CD4-positive, alpha-beta T cell (primary cell): ENCODE measurements at regions not wholly inside any gene's neighbourhood (a gene's known extent, or its start where the extent isn't known, plus 50 kb on each side); places are given as distances from the start of the nearest gene placed in this dataset.

Source experiments
- ATAC-seq: fragments of 200-7000 bp; cut with Tn5 transposase; one replicate; pipeline ENCODE4 v1.10.0; 2022; ENCODE audit warnings: mild to moderate bottlenecking; ENCODE audit not compliant: poor library complexity
- CTCF ChIA-PET: fragments of 350-600 bp; sonication (Branson Sonifier 250); formaldehyde crosslinking; loops from one replicate; lab custom pipeline; 2021; ENCODE audit warnings: antibody characterized with exemption, inconsistent platforms; lab: Charles Lee
- POLR2A ChIA-PET: fragments of 350-600 bp; sonication (Branson Sonifier 250); formaldehyde crosslinking; loops from one replicate; lab custom pipeline; 2021; ENCODE audit warnings: antibody characterized with exemption, inconsistent platforms; lab: Charles Lee
- DNase-seq, 14 experiments: peaks; one replicate each; pipeline ENCODE4 v3.0.0-alpha.2; 2013 to 2020; ENCODE audit warnings: mixed read lengths in 2 of 14
- H3K27ac ChIP-seq, 2 donors: one replicate each; pipeline versions ENCODE4 v1.5.1 to v1.7.0; 2013; ENCODE audit warnings: low read length in 2 of 2, low read depth in 1 of 2, mild to moderate bottlenecking in 1 of 2
- H3K27me3 ChIP-seq, 2 experiments: 1 replicate in 1 of 2; 2 replicates in 1 of 2; pipeline versions ENCODE4 v1.6.1 to v1.7.0; 2013; ENCODE audit warnings: low read length in 2 of 2, control low read depth in 1 of 2, mild to moderate bottlenecking in 1 of 2, moderate library complexity in 1 of 2; ENCODE audit not compliant: insufficient read depth in 2 of 2, control insufficient read depth in 1 of 2
- H3K36me3 ChIP-seq: one replicate; pipeline ENCODE4 v1.6.1; 2013; ENCODE audit warnings: low read length, control low read depth; ENCODE audit not compliant: insufficient read depth
- H3K4me1 ChIP-seq: one replicate; pipeline ENCODE4 v1.6.1; 2013; ENCODE audit warnings: low read length, control low read depth; ENCODE audit not compliant: insufficient read depth
- H3K4me3 ChIP-seq: one replicate; pipeline ENCODE4 v1.5.1; 2013; ENCODE audit warnings: mild to moderate bottlenecking, low read length, moderate library complexity
- H3K9me3 ChIP-seq, 2 experiments: 1 replicate in 1 of 2; 2 replicates in 1 of 2; pipeline versions ENCODE4 v1.6.1 to v1.7.0; 2013; ENCODE audit warnings: low read length in 2 of 2, mild to moderate bottlenecking in 2 of 2, control low read depth in 1 of 2, moderate library complexity in 1 of 2; ENCODE audit not compliant: control insufficient read depth in 1 of 2, insufficient read depth in 1 of 2
- H3K27ac Mint-ChIP-seq: one replicate; pipeline ENCODE4 v1.8.0; 2020; ENCODE audit warnings: mixed read lengths
- H3K27me3 Mint-ChIP-seq: one replicate; pipeline ENCODE4 v1.8.0; 2021; ENCODE audit warnings: mixed read lengths
- H3K36me3 Mint-ChIP-seq: one replicate; pipeline ENCODE4 v1.8.0; 2021; ENCODE audit warnings: low read depth, mixed read lengths
- H3K4me1 Mint-ChIP-seq: one replicate; pipeline ENCODE4 v1.8.0; 2021; ENCODE audit warnings: low read depth, mixed read lengths
- H3K4me3 Mint-ChIP-seq: one replicate; pipeline ENCODE4 v1.8.0; 2020; ENCODE audit warnings: mild to moderate bottlenecking, mixed read lengths
- H3K9me3 Mint-ChIP-seq: one replicate; pipeline ENCODE4 v1.8.0; 2020; ENCODE audit warnings: mixed read lengths
- CTCF ChIP-seq: fragments of 200-600 bp; IDR thresholded peaks from one replicate; pipeline ENCODE4 v1.8.0; 2022; ENCODE audit warnings: antibody characterized with exemption, mild to moderate bottlenecking
- intact Hi-C, 2 experiments: fragments of 100-400 bp; cut with DNase I in 1 of 2; cut with micrococcal nuclease in 1 of 2; formaldehyde crosslinking; loops; one replicate each; pipeline versions ENCODE4 v1.15.1 to v1.9.0; 2023 to 2025; cut with DNase I, micrococcal nuclease

GRCh38 chr9:18385696-18386490 is 88.1 kb upstream of the ADAMTSL1 start:
- peaks cover 8% of the 10 kb centered on the region for H3K27me3 Mint-ChIP-seq
- no peak overlapping the region for H3K4me3 Mint-ChIP-seq
- no peaks in the 10 kb centered on the region for H3K9me3 Mint-ChIP-seq
- ChIA-PET POLR2A (no interaction called here), CTCF (no interaction called here)
- no peaks in the 10 kb centered on the region for H3K36me3 Mint-ChIP-seq
- ATAC-seq (no peak), DNase-seq (no peak)
- Histone ChIP-seq H3K27me3 (no peaks in the 10 kb centered on the region), H3K9me3 (no peaks in the 10 kb centered on the region), H3K4me3 (no peak overlapping the region), H3K4me1 (no peaks in the 10 kb centered on the region), H3K27ac (no peak overlapping the region), H3K36me3 (no peaks in the 10 kb centered on the region)
- no peak overlapping the region for H3K27ac Mint-ChIP-seq
- intact Hi-C loops, result no loop called here
- no peak for TF ChIP-seq CTCF
- H3K4me1 Mint-ChIP-seq, result no peaks in the 10 kb centered on the region

- H3K4me3 ChIP-seq, result no peak overlapping the region
- Mint-ChIP-seq H3K36me3 (no peaks in the 10 kb centered on the region), H3K9me3 (no peaks in the 10 kb centered on the region), H3K27me3 (peaks cover 10% of the 10 kb centered on the region), H3K4me1 (no peaks in the 10 kb centered on the region), H3K27ac (no peak overlapping the region), H3K4me3 (no peak overlapping the region)
- TF ChIP-seq CTCF, result no peak
- ATAC-seq (no peak), DNase-seq (no peak)
- intact Hi-C loops, result no loop called here
- H3K9me3 ChIP-seq, result no peaks in the 10 kb centered on the region
- H3K27ac ChIP-seq, result no peak overlapping the region
- H3K27me3 ChIP-seq, result no peaks in the 10 kb centered on the region
- ChIA-PET CTCF (no interaction called here), POLR2A (no interaction called here)
- H3K4me1 ChIP-seq, result no peaks in the 10 kb centered on the region
- H3K36me3 ChIP-seq, result no peaks in the 10 kb centered on the region
Observed at GRCh38 chr9:18390393-18390792, 83.6 kb upstream of the ADAMTSL1 start.

- Mint-ChIP-seq H3K9me3 (no peaks in the 10 kb centered on the region), H3K27me3 (peaks cover 10% of the 10 kb centered on the region), H3K36me3 (no peaks in the 10 kb centered on the region), H3K27ac (no peak overlapping the region), H3K4me1 (no peaks in the 10 kb centered on the region), H3K4me3 (no peak overlapping the region)
- H3K36me3 ChIP-seq, result no peaks in the 10 kb centered on the region
- ChIA-PET CTCF (no interaction called here), POLR2A (no interaction called here)
- no peaks in the 10 kb centered on the region for H3K4me1 ChIP-seq
- H3K9me3 ChIP-seq, result no peaks in the 10 kb centered on the region
- H3K27me3 ChIP-seq, result no peaks in the 10 kb centered on the region
- TF ChIP-seq CTCF, result no peak
- intact Hi-C loops, result no loop called here
- no peak overlapping the region for H3K27ac ChIP-seq
- DNase-seq (peak in 1 of 14 experiments; percentile 1), ATAC-seq (no peak)
- no peak overlapping the region for H3K4me3 ChIP-seq
Observed at GRCh38 chr9:18393340-18394130, 80.4 kb upstream of the ADAMTSL1 start.
